GM19351 (cell line): ENCODE measurements at regions not wholly inside any gene's neighbourhood (a gene's known extent, or its start where the extent isn't known, plus 50 kb on each side); places are given as distances from the start of the nearest gene placed in this dataset.

Experiments used
- ATAC-seq: cut with Tn5 transposase; IDR thresholded peaks from one replicate; pipeline ENCODE4 v1.9.1; 2021; ENCODE audit warnings: mild to moderate bottlenecking, moderate library complexity; ENCODE audit not compliant: unreplicated experiment

- ATAC-seq: no peak
These were observed 139.1 kb upstream of the PTGFR start for GRCh38 chr1:78351551-78352216.

- ATAC-seq: no peak
These were observed 135.1 kb upstream of the PTGFR start for GRCh38 chr1:78355656-78356055.

GRCh38 chr1:78358165-78358564 lies 132.6 kb upstream of the PTGFR start:
- no peak for ATAC-seq

GRCh38 chr1:78359666-78360065 lies 131.1 kb upstream of the PTGFR start:
- ATAC-seq: no peak

- ATAC-seq: no peak
These were observed 130.2 kb upstream of the PTGFR start for GRCh38 chr1:78360584-78360983.

- no peak for ATAC-seq
These were observed 123.1 kb upstream of the PTGFR start for GRCh38 chr1:78367700-78368099.

GRCh38 chr1:78369546-78369945 lies 121.2 kb upstream of the PTGFR start:
- ATAC-seq: no peak

- peak; percentile 71 for ATAC-seq
These were observed 120.4 kb upstream of the PTGFR start for GRCh38 chr1:78370356-78370755.

GRCh38 chr1:78370779-78371482 lies 119.8 kb upstream of the PTGFR start:
- peak; percentile 61 for ATAC-seq

- no peak for ATAC-seq
These were observed 117.1 kb upstream of the PTGFR start for GRCh38 chr1:78373676-78374075.

GRCh38 chr1:78375996-78376395 lies 114.8 kb upstream of the PTGFR start:
- no peak for ATAC-seq

GRCh38 chr1:78377356-78377928 lies 113.3 kb upstream of the PTGFR start:
- peak; percentile 86 for ATAC-seq

- no peak for ATAC-seq
These were observed 106.9 kb upstream of the PTGFR start for GRCh38 chr1:78383923-78384322.

GRCh38 chr1:78385744-78386462 lies 104.9 kb upstream of the PTGFR start:
- peak; percentile 89 for ATAC-seq

- ATAC-seq: no peak
These were observed 103.6 kb upstream of the PTGFR start for GRCh38 chr1:78387201-78387600.

- ATAC-seq: no peak
These were observed 102.9 kb upstream of the PTGFR start for GRCh38 chr1:78387871-78388270.

GRCh38 chr1:78388275-78388674 lies 102.5 kb upstream of the PTGFR start:
- no peak for ATAC-seq

GRCh38 chr1:78401148-78401547 lies 89.6 kb upstream of the PTGFR start:
- ATAC-seq: no peak

GRCh38 chr1:78408192-78408591 lies 82.6 kb upstream of the PTGFR start:
- no peak for ATAC-seq

- no peak for ATAC-seq
These were observed 82.0 kb upstream of the PTGFR start for GRCh38 chr1:78408810-78409209.

GRCh38 chr1:78410643-78411042 lies 80.1 kb upstream of the PTGFR start:
- ATAC-seq: no peak

GRCh38 chr1:78411707-78412106 lies 79.1 kb upstream of the PTGFR start:
- no peak for ATAC-seq
